Fibroblast of lung (primary cell): ENCODE measurements at regions not wholly inside any gene's neighbourhood (a gene's known extent, or its start where the extent isn't known, plus 50 kb on each side); places are given as distances from the start of the nearest gene placed in this dataset.

ENCODE experiments used
- DNase-seq, 2 donors: peaks; one replicate each; pipeline versions ENCODE4 v3.0.0 to v3.0.0-alpha.2; 2010; ENCODE audit warnings: low read depth in 2 of 2
- H2AFZ ChIP-seq: 2 replicates; pipeline ENCODE4 v1.5.1; 2012; ENCODE audit warnings: low read length, control low read depth, inconsistent platforms
- H3K27ac ChIP-seq: 2 replicates; pipeline ENCODE4 v1.5.1; 2011; ENCODE audit warnings: low read length, control low read depth; ENCODE audit not compliant: insufficient read depth
- H3K27me3 ChIP-seq: 2 replicates; pipeline ENCODE4 v1.5.1; 2011; ENCODE audit warnings: mild to moderate bottlenecking, low read length; ENCODE audit not compliant: control insufficient read depth, insufficient read depth
- H3K36me3 ChIP-seq: 2 replicates; pipeline ENCODE4 v1.5.1; 2011; ENCODE audit warnings: low read length; ENCODE audit not compliant: control insufficient read depth, insufficient read depth
- H3K4me1 ChIP-seq: 2 replicates; pipeline ENCODE4 v1.5.1; 2011; ENCODE audit warnings: low read length; ENCODE audit not compliant: control insufficient read depth, insufficient read depth; ENCODE audit errors: extremely low read depth
- H3K4me2 ChIP-seq: 2 replicates; pipeline ENCODE4 v1.5.1; 2011; ENCODE audit warnings: low read length, control low read depth; ENCODE audit not compliant: insufficient read depth; ENCODE audit errors: extremely low read depth
- H3K4me3 ChIP-seq, 4 experiments: fragments of 200-600 bp in 1 of 4; sonication (generic) in 1 of 4; replicated peaks in 1 of 4; 2 replicates each; pipeline ENCODE4 v1.5.1; 2011 to 2016; ENCODE audit warnings: low read length in 4 of 4, low read depth in 3 of 4, mild to moderate bottlenecking in 3 of 4, control low read depth in 2 of 4, inconsistent platforms in 1 of 4, mixed read lengths in 1 of 4; ENCODE audit not compliant: insufficient read depth in 1 of 4; ENCODE audit errors: control extremely low read depth in 1 of 4
- H3K79me2 ChIP-seq: 2 replicates; pipeline ENCODE4 v1.5.1; 2012; ENCODE audit warnings: mild to moderate bottlenecking, low read length, inconsistent platforms; ENCODE audit not compliant: control insufficient read depth, insufficient read depth
- H3K9ac ChIP-seq: 2 replicates; pipeline ENCODE4 v1.5.1; 2011; ENCODE audit warnings: mild to moderate bottlenecking, low read length, control low read depth; ENCODE audit not compliant: insufficient read depth
- H3K9me3 ChIP-seq: 2 replicates; pipeline ENCODE4 v1.5.1; 2012; ENCODE audit warnings: low read depth, low read length; ENCODE audit not compliant: control insufficient read depth, insufficient read depth
- H4K20me1 ChIP-seq: 2 replicates; pipeline ENCODE4 v1.5.1; 2011; ENCODE audit warnings: low read length; ENCODE audit not compliant: control insufficient read depth, insufficient read depth; ENCODE audit errors: extremely low read depth
- CTCF ChIP-seq, 2 donors: IDR thresholded peaks in 1 of 2; conservative IDR thresholded peaks in 1 of 2; 1 replicate in 1 of 2; 2 replicates in 1 of 2; pipeline ENCODE4 v1.5.1; 2011 to 2012; ENCODE audit warnings: low read length in 2 of 2, control low read depth in 1 of 2, inconsistent platforms in 1 of 2, low read depth in 1 of 2, mild to moderate bottlenecking in 1 of 2
- EZH2 ChIP-seq: IDR thresholded peaks from 2 replicates; pipeline ENCODE4 v1.5.1; 2012; ENCODE audit warnings: low read length, control low read depth, mild to moderate bottlenecking; ENCODE audit errors: missing control alignments

- H3K4me3 ChIP-seq = no peak overlapping the region
- no peaks in the 10 kb centered on the region for H3K27me3 ChIP-seq
- no peak for DNase-seq
- no peaks in the 10 kb centered on the region for H3K36me3 ChIP-seq
- no peak overlapping the region for H2AFZ ChIP-seq
- H3K9ac ChIP-seq = no peak overlapping the region
- H3K9me3 ChIP-seq = no peaks in the 10 kb centered on the region
- no peaks in the 10 kb centered on the region for H3K79me2 ChIP-seq
- H3K27ac ChIP-seq = no peak overlapping the region
- TF ChIP-seq EZH2 = no peak
- no peak for TF ChIP-seq CTCF (conservative IDR thresholded peaks at IDR 0.05 in 1 of 2, IDR thresholded peaks at IDR 0.05 in 1 of 2; ENCODE audit: low read depth in 1 of 2, low read length in 2 of 2)
- no peak overlapping the region for H3K4me2 ChIP-seq
- H3K4me1 ChIP-seq = no peaks in the 10 kb centered on the region
- H4K20me1 ChIP-seq = no peaks in the 10 kb centered on the region
Measured at GRCh38 chr14:83269583-83269982, 1735.9 kb upstream of the SEL1L start.

GRCh38 chr14:83271663-83272062, 1738.0 kb upstream of the SEL1L start:
- no peaks in the 10 kb centered on the region for H3K9me3 ChIP-seq
- no peaks in the 10 kb centered on the region for H4K20me1 ChIP-seq
- H3K27ac ChIP-seq = no peak overlapping the region
- H3K9ac ChIP-seq = no peak overlapping the region
- no peaks in the 10 kb centered on the region for H3K79me2 ChIP-seq
- no peaks in the 10 kb centered on the region for H3K36me3 ChIP-seq
- TF ChIP-seq CTCF (conservative IDR thresholded peaks at IDR 0.05 in 1 of 2, IDR thresholded peaks at IDR 0.05 in 1 of 2; ENCODE audit: low read depth in 1 of 2, low read length in 2 of 2) = no peak
- TF ChIP-seq EZH2 = no peak
- H3K27me3 ChIP-seq = no peaks in the 10 kb centered on the region
- no peak overlapping the region for H3K4me3 ChIP-seq
- no peaks in the 10 kb centered on the region for H3K4me1 ChIP-seq
- H2AFZ ChIP-seq = no peak overlapping the region
- DNase-seq = no peak
- H3K4me2 ChIP-seq = no peak overlapping the region

GRCh38 chr14:83280719-83281118, 1747.1 kb upstream of the SEL1L start:
- Histone ChIP-seq H3K9me3 (no peaks in the 10 kb centered on the region), H3K4me2 (no peak overlapping the region), H3K4me3 (no peak overlapping the region), H3K36me3 (no peaks in the 10 kb centered on the region), H4K20me1 (no peaks in the 10 kb centered on the region), H3K27ac (no peak overlapping the region), H3K27me3 (no peaks in the 10 kb centered on the region), H2AFZ (no peak overlapping the region), H3K79me2 (no peaks in the 10 kb centered on the region), H3K4me1 (no peaks in the 10 kb centered on the region), H3K9ac (no peak overlapping the region)
- DNase-seq = no peak
- no peak for TF ChIP-seq EZH2

GRCh38 chr14:83282706-83283105, 1749.1 kb upstream of the SEL1L start:
- no peaks in the 10 kb centered on the region for H3K9me3 ChIP-seq
- H3K9ac ChIP-seq = no peak overlapping the region
- H3K27ac ChIP-seq = no peak overlapping the region
- no peaks in the 10 kb centered on the region for H3K4me1 ChIP-seq
- no peaks in the 10 kb centered on the region for H3K79me2 ChIP-seq
- H3K27me3 ChIP-seq = no peaks in the 10 kb centered on the region
- no peak overlapping the region for H3K4me3 ChIP-seq
- no peak overlapping the region for H2AFZ ChIP-seq
- H4K20me1 ChIP-seq = no peaks in the 10 kb centered on the region
- TF ChIP-seq CTCF (conservative IDR thresholded peaks at IDR 0.05 in 1 of 2, IDR thresholded peaks at IDR 0.05 in 1 of 2; ENCODE audit: low read depth in 1 of 2, low read length in 2 of 2) = no peak
- no peaks in the 10 kb centered on the region for H3K36me3 ChIP-seq
- no peak for DNase-seq
- no peak overlapping the region for H3K4me2 ChIP-seq
